ENCODE measurements at regions not wholly inside any gene's neighbourhood (a gene's known extent, or its start where the extent isn't known, plus 50 kb on each side); places are given as distances from the start of the nearest gene placed in this dataset.

GRCh38 chr15:31214158-31214863 lies 112.3 kb upstream of the KLF13 start:
- Mint-ChIP-seq H3K4me3 (peak overlapping the region; percentile 64 to 85 (median 74)), H3K36me3 (no peaks in the 10 kb centered on the region), H3K27ac (peak overlapping the region; percentile 47 to 93 (median 83)), H3K4me1 (peaks cover 14 to 48% (median 35%) of the 10 kb centered on the region in 4 donors), H3K27me3 (no peaks in the 10 kb centered on the region), H3K9me3 (no peaks in the 10 kb centered on the region)
- POLR2A ChIA-PET: interaction anchor here (0.5 to 5.2 kb wide), 22 partner anchors 8 to 273 kb away, joined by 3 to 95 read pairs (median 6); partner anchors contain the start of gene KLF13
- DNase-seq (peak in 5 of 10 donors; percentile 20 to 35 (median 29)), ATAC-seq (peak in 1 of 2 donors; percentile 35)

GRCh38 chr15:31214864-31215489 lies 111.7 kb upstream of the KLF13 start:
- no peaks in the 10 kb centered on the region for H3K36me3 Mint-ChIP-seq
- peaks cover 14 to 45% (median 35%) of the 10 kb centered on the region in 4 donors for H3K4me1 Mint-ChIP-seq
- DNase-seq: no peak
- H3K27ac Mint-ChIP-seq: peak overlapping the region; percentile 47 to 93 (median 85)
- H3K27me3 Mint-ChIP-seq: no peaks in the 10 kb centered on the region
- no peak for ATAC-seq
- POLR2A ChIA-PET: interaction anchor here (0.5 to 5.2 kb wide), 33 partner anchors 8 to 388 kb away, joined by 3 to 95 read pairs (median 5); partner anchors contain the start of gene KLF13
- peak overlapping the region; percentile 64 to 85 (median 74) for H3K4me3 Mint-ChIP-seq
- no peaks in the 10 kb centered on the region for H3K9me3 Mint-ChIP-seq

- peak overlapping the region in 9 of 10 donors; percentile 4 to 92 (median 85) for H3K27ac Mint-ChIP-seq
- peak overlapping the region; percentile 48 to 88 (median 68) for H3K4me3 Mint-ChIP-seq
- no peaks in the 10 kb centered on the region for H3K36me3 Mint-ChIP-seq
- POLR2A ChIA-PET: interaction anchor here (0.5 to 5.2 kb wide), 33 partner anchors 9 to 388 kb away, joined by 3 to 95 read pairs (median 5); partner anchors contain the start of gene KLF13
- no peaks in the 10 kb centered on the region for H3K27me3 Mint-ChIP-seq
- no peaks in the 10 kb centered on the region for H3K9me3 Mint-ChIP-seq
- peak; percentile 52 to 84 (median 73) for DNase-seq
- H3K4me1 Mint-ChIP-seq: peaks cover 16 to 45% (median 35%) of the 10 kb centered on the region in 4 donors
- ATAC-seq: peak; percentile 72 to 78
These were observed 111.0 kb upstream of the KLF13 start for GRCh38 chr15:31215490-31216214.

GRCh38 chr15:31216215-31216911 lies 110.3 kb upstream of the KLF13 start:
- Mint-ChIP-seq H3K27me3 (no peaks in the 10 kb centered on the region), H3K9me3 (no peaks in the 10 kb centered on the region), H3K36me3 (no peaks in the 10 kb centered on the region), H3K27ac (peak overlapping the region; percentile 83 to 96 (median 91)), H3K4me1 (peaks cover 16 to 45% (median 35%) of the 10 kb centered on the region in 4 donors), H3K4me3 (peak overlapping the region; percentile 69 to 88 (median 76))
- POLR2A ChIA-PET: interaction anchor here (0.7 to 5.2 kb wide), 3 partner anchors 12 to 257 kb away, joined by 4 to 95 read pairs (median 4); partner anchors contain the start of gene KLF13
- ATAC-seq: peak; percentile 34 to 46
- peak in 8 of 10 donors; percentile 16 to 75 (median 28) for DNase-seq

GRCh38 chr15:31217067-31217466 lies 109.6 kb upstream of the KLF13 start:
- Mint-ChIP-seq H3K27me3 (no peaks in the 10 kb centered on the region), H3K4me3 (peak overlapping the region in 8 of 10 donors; percentile 69 to 86 (median 76)), H3K4me1 (peaks cover 18 to 45% (median 37%) of the 10 kb centered on the region in 4 donors), H3K36me3 (no peaks in the 10 kb centered on the region), H3K27ac (peak overlapping the region; percentile 83 to 96 (median 91)), H3K9me3 (no peaks in the 10 kb centered on the region)
- POLR2A ChIA-PET: interaction anchor here (0.7 to 5.2 kb wide), 3 partner anchors 12 to 256 kb away, joined by 3 to 95 read pairs (median 4); partner anchors contain the start of gene KLF13
- no peak for ATAC-seq
- no peak for DNase-seq

- DNase-seq: no peak
- H3K27me3 Mint-ChIP-seq: no peaks in the 10 kb centered on the region
- H3K36me3 Mint-ChIP-seq: no peaks in the 10 kb centered on the region
- peak overlapping the region in 3 of 10 donors; percentile 6 to 16 (median 11) for H3K4me3 Mint-ChIP-seq
- POLR2A ChIA-PET: interaction anchor here (1.0 to 5.2 kb wide), 2 partner anchors 11 to 109 kb away, joined by 3 to 95 read pairs; partner anchors contain the start of gene KLF13
- no peaks in the 10 kb centered on the region for H3K9me3 Mint-ChIP-seq
- H3K4me1 Mint-ChIP-seq: peaks cover 20 to 49% (median 44%) of the 10 kb centered on the region in 4 donors
- peak overlapping the region; percentile 21 to 92 (median 87) for H3K27ac Mint-ChIP-seq
- no peak for ATAC-seq
These were observed 108.9 kb upstream of the KLF13 start for GRCh38 chr15:31217566-31218270.

GRCh38 chr15:31219221-31219620 lies 107.4 kb upstream of the KLF13 start:
- POLR2A ChIA-PET: interaction anchor here (1.1 to 1.2 kb wide), 2 partner anchors 20 to 23 kb away, joined by 3 read pairs; no protein-coding TSS in a partner anchor
- Mint-ChIP-seq H3K4me1 (peaks cover 24 to 57% (median 55%) of the 10 kb centered on the region in 4 donors), H3K27ac (peak overlapping the region in 8 of 10 donors; percentile 41 to 92 (median 76)), H3K4me3 (no peak overlapping the region), H3K36me3 (no peaks in the 10 kb centered on the region), H3K27me3 (no peaks in the 10 kb centered on the region), H3K9me3 (no peaks in the 10 kb centered on the region)
- ATAC-seq: no peak
- no peak for DNase-seq

GRCh38 chr15:31221936-31222515 lies 104.6 kb upstream of the KLF13 start:
- POLR2A ChIA-PET: interaction anchor here (1.2 kb wide), 1 partner anchor 44 kb away, joined by 4 read pairs; no protein-coding TSS in a partner anchor
- H3K4me1 Mint-ChIP-seq: peaks cover 18 to 54% (median 44%) of the 10 kb centered on the region in 4 donors
- no peaks in the 10 kb centered on the region for H3K27me3 Mint-ChIP-seq
- peak overlapping the region in 1 of 10 donors; percentile 17 for H3K4me3 Mint-ChIP-seq
- DNase-seq (no peak), ATAC-seq (no peak)
- no peaks in the 10 kb centered on the region for H3K36me3 Mint-ChIP-seq
- H3K9me3 Mint-ChIP-seq: no peaks in the 10 kb centered on the region
- H3K27ac Mint-ChIP-seq: peak overlapping the region in 5 of 10 donors; percentile 0 to 78 (median 60)

- peak overlapping the region in 6 of 10 donors; percentile 8 to 27 (median 17) for H3K4me3 Mint-ChIP-seq
- no peak for DNase-seq
- no peaks in the 10 kb centered on the region for H3K36me3 Mint-ChIP-seq
- no peaks in the 10 kb centered on the region for H3K9me3 Mint-ChIP-seq
- H3K4me1 Mint-ChIP-seq: peaks cover 18 to 54% (median 41%) of the 10 kb centered on the region in 4 donors
- POLR2A ChIA-PET: interaction anchor here (1.2 kb wide), 1 partner anchor 44 kb away, joined by 4 read pairs; no protein-coding TSS in a partner anchor
- no peaks in the 10 kb centered on the region for H3K27me3 Mint-ChIP-seq
- peak overlapping the region in 7 of 10 donors; percentile 0 to 75 (median 25) for H3K27ac Mint-ChIP-seq
- ATAC-seq: no peak
These were observed 103.8 kb upstream of the KLF13 start for GRCh38 chr15:31222773-31223341.

GRCh38 chr15:31223478-31224350 lies 102.9 kb upstream of the KLF13 start:
- Mint-ChIP-seq H3K4me1 (peaks cover 13 to 53% (median 34%) of the 10 kb centered on the region in 4 donors), H3K4me3 (peak overlapping the region in 4 of 10 donors; percentile 8 to 25 (median 22)), H3K27ac (peak overlapping the region in 6 of 10 donors; percentile 3 to 75 (median 54)), H3K36me3 (no peaks in the 10 kb centered on the region), H3K9me3 (no peaks in the 10 kb centered on the region), H3K27me3 (no peaks in the 10 kb centered on the region)
- ATAC-seq (no peak), DNase-seq (no peak)
- POLR2A ChIA-PET: interaction anchor here (1.2 to 1.7 kb wide), 2 partner anchors 41 to 43 kb away, joined by 4 read pairs; no protein-coding TSS in a partner anchor

All from naive thymus-derived CD8-positive, alpha-beta T cell (primary cell).